Stimulated activated CD4-positive, alpha-beta T cell treated with anti-CD3 and anti-CD28 coated beads, Interleukin-2, amount 100 ng/mL, for 48 hours (primary cell): ENCODE measurements at regions not wholly inside any gene's neighbourhood (a gene's known extent, or its start where the extent isn't known, plus 50 kb on each side); places are given as distances from the start of the nearest gene placed in this dataset.

Experiments
- DNase-seq, 2 donors: peaks; one replicate each; pipeline ENCODE4 v3.0.0-alpha.2; 2020

GRCh38 chr2:5845798-5846330, 153.7 kb downstream of the SOX11 start:
- no peak for DNase-seq

- no peak for DNase-seq
Observed at GRCh38 chr2:5846881-5847280, 154.7 kb downstream of the SOX11 start.

GRCh38 chr2:5849562-5849961, 157.4 kb downstream of the SOX11 start:
- no peak for DNase-seq

GRCh38 chr2:5851410-5851809, 159.2 kb downstream of the SOX11 start:
- DNase-seq: no peak

- DNase-seq: no peak
Observed at GRCh38 chr2:5854797-5855196, 162.6 kb downstream of the SOX11 start.

GRCh38 chr2:5867056-5867455, 174.9 kb downstream of the SOX11 start:
- no peak for DNase-seq

GRCh38 chr2:5868931-5869330, 176.7 kb downstream of the SOX11 start:
- no peak for DNase-seq

GRCh38 chr2:5869936-5870335, 177.8 kb downstream of the SOX11 start:
- no peak for DNase-seq

GRCh38 chr2:5877360-5877759, 185.2 kb downstream of the SOX11 start:
- DNase-seq: no peak

- DNase-seq: no peak
Observed at GRCh38 chr2:5885451-5886173, 193.4 kb downstream of the SOX11 start.

GRCh38 chr2:5886462-5886861, 194.3 kb downstream of the SOX11 start:
- no peak for DNase-seq

GRCh38 chr2:5888126-5888525, 195.9 kb downstream of the SOX11 start:
- no peak for DNase-seq

GRCh38 chr2:5889519-5889918, 197.3 kb downstream of the SOX11 start:
- no peak for DNase-seq

GRCh38 chr2:5894355-5894754, 202.2 kb downstream of the SOX11 start:
- no peak for DNase-seq

GRCh38 chr2:5895284-5895683, 203.1 kb downstream of the SOX11 start:
- no peak for DNase-seq

- no peak for DNase-seq
Observed at GRCh38 chr2:5897249-5897648, 205.1 kb downstream of the SOX11 start.

GRCh38 chr2:5898667-5899066, 206.5 kb downstream of the SOX11 start:
- DNase-seq: no peak

- no peak for DNase-seq
Observed at GRCh38 chr2:5905661-5906060, 213.5 kb downstream of the SOX11 start.

GRCh38 chr2:5908071-5908470, 215.9 kb downstream of the SOX11 start:
- DNase-seq: no peak

- DNase-seq: no peak
Observed at GRCh38 chr2:5911718-5912117, 219.5 kb downstream of the SOX11 start.

- DNase-seq: no peak
Observed at GRCh38 chr2:5913711-5914395, 221.7 kb downstream of the SOX11 start.

- no peak for DNase-seq
Observed at GRCh38 chr2:5914811-5915611, 222.8 kb downstream of the SOX11 start.

- DNase-seq: peak; percentile 1
Observed at GRCh38 chr2:5915881-5916310, 223.7 kb downstream of the SOX11 start.
